ENCODE measurements at regions not wholly inside any gene's neighbourhood (a gene's known extent, or its start where the extent isn't known, plus 50 kb on each side); places are given as distances from the start of the nearest gene placed in this dataset.

DNA sequence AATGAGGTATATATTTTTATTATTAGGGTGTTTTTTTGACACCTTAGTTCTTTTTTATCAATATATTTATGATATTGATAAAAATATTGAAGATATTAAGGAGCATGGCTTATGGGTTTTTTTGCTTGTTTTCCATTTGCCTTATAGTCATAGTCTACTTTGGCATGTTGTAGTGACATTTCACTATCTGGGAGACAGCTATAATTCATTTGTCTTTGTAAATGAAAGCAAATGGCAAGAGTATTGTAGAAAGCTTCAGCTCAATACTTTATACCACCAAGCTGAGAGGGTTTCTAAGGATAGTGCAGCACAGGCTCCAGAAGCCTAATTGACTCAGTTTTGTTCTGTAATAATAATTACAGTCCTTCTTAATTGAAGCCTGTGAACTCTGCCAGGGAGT, 1182.3 kb downstream of the EFNA5 start:
- H3K4me1 Mint-ChIP-seq (ENCODE audit: unreplicated experiment) = peaks cover 2% of the 10 kb centered on the region
- no peak overlapping the region for H3K27ac Mint-ChIP-seq (ENCODE audit: unreplicated experiment)
- H3K36me3 Mint-ChIP-seq (ENCODE audit: low read depth, unreplicated experiment) = no peaks in the 10 kb centered on the region
- H3K4me3 Mint-ChIP-seq (ENCODE audit: unreplicated experiment) = no peak overlapping the region
- no peak for DNase-seq (ENCODE audit: low spot score)
- TF ChIP-seq, protein P1, sequence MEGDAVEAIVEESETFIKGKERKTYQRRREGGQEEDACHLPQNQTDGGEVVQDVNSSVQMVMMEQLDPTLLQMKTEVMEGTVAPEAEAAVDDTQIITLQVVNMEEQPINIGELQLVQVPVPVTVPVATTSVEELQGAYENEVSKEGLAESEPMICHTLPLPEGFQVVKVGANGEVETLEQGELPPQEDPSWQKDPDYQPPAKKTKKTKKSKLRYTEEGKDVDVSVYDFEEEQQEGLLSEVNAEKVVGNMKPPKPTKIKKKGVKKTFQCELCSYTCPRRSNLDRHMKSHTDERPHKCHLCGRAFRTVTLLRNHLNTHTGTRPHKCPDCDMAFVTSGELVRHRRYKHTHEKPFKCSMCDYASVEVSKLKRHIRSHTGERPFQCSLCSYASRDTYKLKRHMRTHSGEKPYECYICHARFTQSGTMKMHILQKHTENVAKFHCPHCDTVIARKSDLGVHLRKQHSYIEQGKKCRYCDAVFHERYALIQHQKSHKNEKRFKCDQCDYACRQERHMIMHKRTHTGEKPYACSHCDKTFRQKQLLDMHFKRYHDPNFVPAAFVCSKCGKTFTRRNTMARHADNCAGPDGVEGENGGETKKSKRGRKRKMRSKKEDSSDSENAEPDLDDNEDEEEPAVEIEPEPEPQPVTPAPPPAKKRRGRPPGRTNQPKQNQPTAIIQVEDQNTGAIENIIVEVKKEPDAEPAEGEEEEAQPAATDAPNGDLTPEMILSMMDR (IDR thresholded peaks at IDR 0.05; ENCODE audit: unreplicated experiment) = no peak
- H3K27me3 Mint-ChIP-seq (ENCODE audit: unreplicated experiment) = no peaks in the 10 kb centered on the region
- no peaks in the 10 kb centered on the region for H3K9me3 Mint-ChIP-seq (ENCODE audit: unreplicated experiment)

- Mint-ChIP-seq H3K4me1 (ENCODE audit: unreplicated experiment) (peaks cover 2% of the 10 kb centered on the region), H3K9me3 (ENCODE audit: unreplicated experiment) (no peaks in the 10 kb centered on the region), H3K27ac (ENCODE audit: unreplicated experiment) (no peak overlapping the region), H3K36me3 (ENCODE audit: low read depth, unreplicated experiment) (no peaks in the 10 kb centered on the region), H3K27me3 (ENCODE audit: unreplicated experiment) (no peaks in the 10 kb centered on the region), H3K4me3 (ENCODE audit: unreplicated experiment) (no peak overlapping the region)
- TF ChIP-seq, protein P1 (IDR thresholded peaks at IDR 0.05; ENCODE audit: unreplicated experiment) = no peak
- DNase-seq (ENCODE audit: low spot score) = no peak
These were observed 1189.4 kb downstream of the EFNA5 start for GRCh38 chr5:106481374-106481773.

DNA sequence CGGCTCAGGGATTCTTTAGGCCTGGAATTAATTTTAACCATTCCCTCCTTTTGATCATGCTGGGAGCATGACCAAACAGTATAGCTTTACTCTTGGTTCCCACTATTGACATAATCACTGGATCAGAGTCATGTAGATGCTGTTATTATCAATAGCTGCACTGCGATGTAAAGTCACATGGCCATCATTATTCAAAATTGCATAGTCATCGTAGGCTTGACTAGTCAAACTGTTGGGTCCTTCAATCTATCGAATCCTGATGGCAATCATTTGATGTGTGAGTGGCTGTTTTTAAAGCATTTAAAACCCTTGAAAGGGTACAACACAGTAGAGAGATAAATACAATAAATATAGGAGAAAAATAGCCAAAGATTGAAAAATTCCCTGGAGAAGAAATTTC, 1194.1 kb downstream of the EFNA5 start:
- H3K9me3 Mint-ChIP-seq (ENCODE audit: unreplicated experiment) = no peaks in the 10 kb centered on the region

DNA sequence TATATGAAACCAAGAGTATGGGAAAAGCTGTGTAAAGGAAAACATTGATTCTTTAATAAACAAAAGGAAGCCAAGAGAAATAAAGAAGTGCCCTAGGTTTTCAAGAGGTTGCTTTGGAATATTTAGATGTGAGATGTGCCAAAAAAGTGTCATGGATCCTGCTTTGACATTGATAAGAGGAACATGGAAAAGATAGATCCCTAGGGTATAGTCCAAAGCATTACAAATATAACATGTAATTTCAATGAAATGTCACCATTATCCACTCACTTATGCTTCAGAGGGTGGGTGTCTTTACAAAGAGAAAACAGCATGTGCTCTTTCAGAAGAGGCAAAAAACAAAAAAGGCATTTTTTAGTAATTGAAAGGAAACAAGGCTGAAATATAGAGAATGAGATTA, 1196.7 kb downstream of the EFNA5 start:
- no peak for DNase-seq (ENCODE audit: low spot score)
- H3K4me1 Mint-ChIP-seq (ENCODE audit: unreplicated experiment) = no peaks in the 10 kb centered on the region
- H3K36me3 Mint-ChIP-seq (ENCODE audit: low read depth, unreplicated experiment) = no peaks in the 10 kb centered on the region
- no peak overlapping the region for H3K27ac Mint-ChIP-seq (ENCODE audit: unreplicated experiment)
- no peaks in the 10 kb centered on the region for H3K27me3 Mint-ChIP-seq (ENCODE audit: unreplicated experiment)
- TF ChIP-seq, protein P1 (IDR thresholded peaks at IDR 0.05; ENCODE audit: unreplicated experiment) = no peak
- H3K9me3 Mint-ChIP-seq (ENCODE audit: unreplicated experiment) = no peaks in the 10 kb centered on the region
- no peak overlapping the region for H3K4me3 Mint-ChIP-seq (ENCODE audit: unreplicated experiment)

More for the DNA sequence above, 1194.1 kb downstream of the EFNA5 start:
- Mint-ChIP-seq H3K27ac (ENCODE audit: unreplicated experiment) (no peak overlapping the region), H3K4me1 (ENCODE audit: unreplicated experiment) (no peaks in the 10 kb centered on the region), H3K36me3 (ENCODE audit: low read depth, unreplicated experiment) (no peaks in the 10 kb centered on the region), H3K27me3 (ENCODE audit: unreplicated experiment) (no peaks in the 10 kb centered on the region), H3K4me3 (ENCODE audit: unreplicated experiment) (no peak overlapping the region)
- TF ChIP-seq, protein P1 (IDR thresholded peaks at IDR 0.05; ENCODE audit: unreplicated experiment) = no peak
- no peak for DNase-seq (ENCODE audit: low spot score)

GRCh38 chr5:106459541-106459940, 1211.2 kb downstream of the EFNA5 start:
- no peak for DNase-seq (ENCODE audit: low spot score)
- TF ChIP-seq, protein P1 (IDR thresholded peaks at IDR 0.05; ENCODE audit: unreplicated experiment) = no peak
- Mint-ChIP-seq H3K4me3 (ENCODE audit: unreplicated experiment) (no peak overlapping the region), H3K36me3 (ENCODE audit: low read depth, unreplicated experiment) (no peaks in the 10 kb centered on the region), H3K27me3 (ENCODE audit: unreplicated experiment) (no peaks in the 10 kb centered on the region), H3K9me3 (ENCODE audit: unreplicated experiment) (no peaks in the 10 kb centered on the region), H3K4me1 (ENCODE audit: unreplicated experiment) (no peaks in the 10 kb centered on the region), H3K27ac (ENCODE audit: unreplicated experiment) (no peak overlapping the region)

Measured in endothelial cell (in vitro differentiated cells).